Type B pancreatic cell (in vitro differentiated cells): ENCODE measurements at regions not wholly inside any gene's neighbourhood (a gene's known extent, or its start where the extent isn't known, plus 50 kb on each side); places are given as distances from the start of the nearest gene placed in this dataset.

ENCODE experiments used
- DNase-seq: peaks from one replicate; pipeline ENCODE4 v3.0.0; 2021; ENCODE audit warnings: mixed read lengths; ENCODE audit not compliant: unreplicated experiment; ENCODE audit errors: extremely low spot score
- H3K27ac Mint-ChIP-seq: 2 replicates; pipeline ENCODE4 v1.8.0; 2021; ENCODE audit warnings: mild to moderate bottlenecking, mixed read lengths
- H3K27me3 Mint-ChIP-seq: 2 replicates; pipeline ENCODE4 v1.8.0; 2021; ENCODE audit warnings: mixed read lengths
- H3K36me3 Mint-ChIP-seq: 2 replicates; pipeline ENCODE4 v1.8.0; 2021; ENCODE audit warnings: mixed read lengths
- H3K4me1 Mint-ChIP-seq: one replicate; pipeline ENCODE4 v1.8.0; 2021; ENCODE audit warnings: mixed read lengths; ENCODE audit not compliant: unreplicated experiment
- H3K4me3 Mint-ChIP-seq: 2 replicates; pipeline ENCODE4 v1.8.0; 2021; ENCODE audit warnings: mild to moderate bottlenecking, mixed read lengths
- H3K9me3 Mint-ChIP-seq: 2 replicates; pipeline ENCODE4 v1.8.0; 2021; ENCODE audit warnings: mixed read lengths
- CTCF ChIP-seq: fragments of 200-600 bp; sonication (generic); conservative IDR thresholded peaks from 2 replicates; pipeline ENCODE4 v1.5.0; 2021; ENCODE audit warnings: antibody characterized with exemption, mild to moderate bottlenecking

GRCh38 chr3:4043867-4044575, 244.8 kb downstream of the LRRN1 start:
- no peaks in the 10 kb centered on the region for H3K9me3 Mint-ChIP-seq
- no peaks in the 10 kb centered on the region for H3K4me1 Mint-ChIP-seq
- H3K4me3 Mint-ChIP-seq: no peak overlapping the region
- H3K27me3 Mint-ChIP-seq: no peaks in the 10 kb centered on the region
- no peak overlapping the region for H3K27ac Mint-ChIP-seq
- no peaks in the 10 kb centered on the region for H3K36me3 Mint-ChIP-seq
- no peak for DNase-seq
- TF ChIP-seq CTCF: no peak

DNA sequence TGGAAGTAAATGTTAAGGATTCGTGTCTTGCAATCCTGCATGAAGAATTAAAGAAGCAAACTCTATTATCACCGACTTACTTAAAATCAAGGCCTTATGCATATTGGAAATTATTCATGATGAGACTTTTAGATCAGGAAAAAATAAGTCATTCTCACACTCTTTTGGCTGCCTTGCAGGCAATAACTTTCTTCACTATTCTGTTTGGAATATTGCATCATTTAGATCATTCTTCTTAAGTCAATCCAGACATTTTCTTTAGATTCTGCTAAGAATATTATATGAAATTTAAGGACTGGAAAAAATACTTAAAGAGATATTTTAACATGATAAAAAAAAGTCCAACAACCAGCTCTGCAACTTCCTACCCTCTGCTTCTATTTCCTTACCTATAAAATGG, 245.4 kb downstream of the LRRN1 start:
- no peak for TF ChIP-seq CTCF
- no peak for DNase-seq
- H3K36me3 Mint-ChIP-seq: no peaks in the 10 kb centered on the region
- H3K9me3 Mint-ChIP-seq: no peaks in the 10 kb centered on the region
- no peak overlapping the region for H3K4me3 Mint-ChIP-seq
- no peaks in the 10 kb centered on the region for H3K27me3 Mint-ChIP-seq
- H3K27ac Mint-ChIP-seq: no peak overlapping the region
- no peaks in the 10 kb centered on the region for H3K4me1 Mint-ChIP-seq

DNA sequence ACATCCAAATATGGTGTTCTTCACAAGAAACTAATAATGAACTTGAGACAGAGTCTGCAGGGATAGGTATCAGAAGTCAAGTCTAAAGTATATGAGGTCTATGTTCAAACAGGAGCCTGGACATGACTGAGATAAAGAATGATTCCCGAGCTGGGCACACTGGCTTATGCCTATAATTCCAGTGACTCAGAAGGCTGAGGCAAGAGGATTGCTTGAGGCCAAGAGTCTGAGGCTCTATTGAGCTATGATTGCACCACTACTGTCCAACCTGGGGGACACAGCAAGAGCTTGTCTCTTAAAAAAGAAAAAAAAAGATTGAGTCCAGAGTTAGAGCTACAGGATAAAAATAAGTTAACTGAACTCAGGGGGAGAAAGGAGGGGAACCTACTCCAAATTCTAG, 246.5 kb downstream of the LRRN1 start:
- H3K36me3 Mint-ChIP-seq: no peaks in the 10 kb centered on the region
- H3K9me3 Mint-ChIP-seq: no peaks in the 10 kb centered on the region
- no peak for TF ChIP-seq CTCF
- H3K27ac Mint-ChIP-seq: no peak overlapping the region
- H3K27me3 Mint-ChIP-seq: no peaks in the 10 kb centered on the region
- DNase-seq: no peak
- H3K4me1 Mint-ChIP-seq: no peaks in the 10 kb centered on the region
- H3K4me3 Mint-ChIP-seq: no peak overlapping the region

- Mint-ChIP-seq H3K36me3 (no peaks in the 10 kb centered on the region), H3K9me3 (no peaks in the 10 kb centered on the region), H3K27ac (no peak overlapping the region), H3K4me3 (no peak overlapping the region), H3K27me3 (no peaks in the 10 kb centered on the region), H3K4me1 (no peaks in the 10 kb centered on the region)
- TF ChIP-seq CTCF: no peak
- DNase-seq: no peak
Observed at GRCh38 chr3:4047366-4047765, 248.1 kb downstream of the LRRN1 start.

GRCh38 chr3:4052706-4053105, 250.5 kb upstream of the SETMAR start:
- no peaks in the 10 kb centered on the region for H3K27me3 Mint-ChIP-seq
- no peak overlapping the region for H3K27ac Mint-ChIP-seq
- H3K4me3 Mint-ChIP-seq: no peak overlapping the region
- peaks cover 8% of the 10 kb centered on the region for H3K4me1 Mint-ChIP-seq
- no peaks in the 10 kb centered on the region for H3K36me3 Mint-ChIP-seq
- TF ChIP-seq CTCF: no peak
- DNase-seq: no peak
- H3K9me3 Mint-ChIP-seq: peaks cover 5% of the 10 kb centered on the region

GRCh38 chr3:4053975-4054374, 249.2 kb upstream of the SETMAR start:
- H3K4me1 Mint-ChIP-seq: peaks cover 8% of the 10 kb centered on the region

More at GRCh38 chr3:4053975-4054374, 249.2 kb upstream of the SETMAR start:
- DNase-seq: no peak
- Mint-ChIP-seq H3K27ac (no peak overlapping the region), H3K4me3 (no peak overlapping the region), H3K27me3 (no peaks in the 10 kb centered on the region), H3K9me3 (peaks cover 5% of the 10 kb centered on the region), H3K36me3 (no peaks in the 10 kb centered on the region)
- TF ChIP-seq CTCF: no peak
